ENCODE measurements at regions not wholly inside any gene's neighbourhood (a gene's known extent, or its start where the extent isn't known, plus 50 kb on each side); places are given as distances from the start of the nearest gene placed in this dataset.

DNA sequence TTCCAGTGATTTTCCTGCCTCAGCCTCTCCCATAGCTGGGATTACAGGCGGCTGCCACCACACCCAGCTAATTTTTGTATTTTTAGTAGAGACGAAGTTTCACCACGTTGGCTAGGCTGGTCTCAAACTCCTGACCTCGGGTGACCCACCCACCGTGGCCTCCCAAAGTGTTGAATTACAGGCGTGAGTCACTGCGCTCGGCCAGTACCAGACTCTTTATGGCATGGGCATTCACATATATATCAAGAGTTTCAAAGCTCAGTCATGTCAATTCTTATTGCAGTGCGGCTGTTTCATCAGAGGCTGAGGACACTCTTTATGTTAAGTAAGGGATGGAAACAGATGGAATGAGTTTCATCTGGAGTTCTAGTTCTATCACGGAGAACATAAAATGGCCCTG, 315.2 kb upstream of the CDH6 start:
- Histone ChIP-seq H3K4me2 (ENCODE audit: extremely low read depth, insufficient read depth, low read length) (no peak overlapping the region), H3K9ac (ENCODE audit: insufficient read depth, low read length) (no peak overlapping the region), H2AFZ (ENCODE audit: low read length) (no peak overlapping the region), H4K20me1 (ENCODE audit: control insufficient read depth, extremely low read depth, insufficient read depth, low read length) (no peaks in the 10 kb centered on the region), H3K36me3 (ENCODE audit: control insufficient read depth, insufficient read depth, low read length) (no peaks in the 10 kb centered on the region), H3K4me3 (replicated peaks in 1 of 4; ENCODE audit: control extremely low read depth in 1 of 4, insufficient read depth in 1 of 4, low read depth in 3 of 4, low read length in 4 of 4) (no peak overlapping the region), H3K4me1 (ENCODE audit: control insufficient read depth, extremely low read depth, insufficient read depth, low read length) (no peaks in the 10 kb centered on the region), H3K27me3 (ENCODE audit: control insufficient read depth, insufficient read depth, low read length) (no peaks in the 10 kb centered on the region), H3K9me3 (ENCODE audit: control insufficient read depth, insufficient read depth, low read depth, low read length) (no peaks in the 10 kb centered on the region), H3K79me2 (ENCODE audit: control insufficient read depth, insufficient read depth, low read length) (no peaks in the 10 kb centered on the region), H3K27ac (ENCODE audit: insufficient read depth, low read length) (no peak overlapping the region)
- no peak for TF ChIP-seq EZH2 (IDR thresholded peaks at IDR 0.05; ENCODE audit: low read length, missing control alignments)
- TF ChIP-seq, protein P1, sequence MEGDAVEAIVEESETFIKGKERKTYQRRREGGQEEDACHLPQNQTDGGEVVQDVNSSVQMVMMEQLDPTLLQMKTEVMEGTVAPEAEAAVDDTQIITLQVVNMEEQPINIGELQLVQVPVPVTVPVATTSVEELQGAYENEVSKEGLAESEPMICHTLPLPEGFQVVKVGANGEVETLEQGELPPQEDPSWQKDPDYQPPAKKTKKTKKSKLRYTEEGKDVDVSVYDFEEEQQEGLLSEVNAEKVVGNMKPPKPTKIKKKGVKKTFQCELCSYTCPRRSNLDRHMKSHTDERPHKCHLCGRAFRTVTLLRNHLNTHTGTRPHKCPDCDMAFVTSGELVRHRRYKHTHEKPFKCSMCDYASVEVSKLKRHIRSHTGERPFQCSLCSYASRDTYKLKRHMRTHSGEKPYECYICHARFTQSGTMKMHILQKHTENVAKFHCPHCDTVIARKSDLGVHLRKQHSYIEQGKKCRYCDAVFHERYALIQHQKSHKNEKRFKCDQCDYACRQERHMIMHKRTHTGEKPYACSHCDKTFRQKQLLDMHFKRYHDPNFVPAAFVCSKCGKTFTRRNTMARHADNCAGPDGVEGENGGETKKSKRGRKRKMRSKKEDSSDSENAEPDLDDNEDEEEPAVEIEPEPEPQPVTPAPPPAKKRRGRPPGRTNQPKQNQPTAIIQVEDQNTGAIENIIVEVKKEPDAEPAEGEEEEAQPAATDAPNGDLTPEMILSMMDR (conservative IDR thresholded peaks at IDR 0.05 in 1 of 2, IDR thresholded peaks at IDR 0.05 in 1 of 2; ENCODE audit: low read depth in 1 of 2, low read length in 2 of 2): no peak
- no peak for DNase-seq (ENCODE audit: low read depth in 2 of 2)

DNA sequence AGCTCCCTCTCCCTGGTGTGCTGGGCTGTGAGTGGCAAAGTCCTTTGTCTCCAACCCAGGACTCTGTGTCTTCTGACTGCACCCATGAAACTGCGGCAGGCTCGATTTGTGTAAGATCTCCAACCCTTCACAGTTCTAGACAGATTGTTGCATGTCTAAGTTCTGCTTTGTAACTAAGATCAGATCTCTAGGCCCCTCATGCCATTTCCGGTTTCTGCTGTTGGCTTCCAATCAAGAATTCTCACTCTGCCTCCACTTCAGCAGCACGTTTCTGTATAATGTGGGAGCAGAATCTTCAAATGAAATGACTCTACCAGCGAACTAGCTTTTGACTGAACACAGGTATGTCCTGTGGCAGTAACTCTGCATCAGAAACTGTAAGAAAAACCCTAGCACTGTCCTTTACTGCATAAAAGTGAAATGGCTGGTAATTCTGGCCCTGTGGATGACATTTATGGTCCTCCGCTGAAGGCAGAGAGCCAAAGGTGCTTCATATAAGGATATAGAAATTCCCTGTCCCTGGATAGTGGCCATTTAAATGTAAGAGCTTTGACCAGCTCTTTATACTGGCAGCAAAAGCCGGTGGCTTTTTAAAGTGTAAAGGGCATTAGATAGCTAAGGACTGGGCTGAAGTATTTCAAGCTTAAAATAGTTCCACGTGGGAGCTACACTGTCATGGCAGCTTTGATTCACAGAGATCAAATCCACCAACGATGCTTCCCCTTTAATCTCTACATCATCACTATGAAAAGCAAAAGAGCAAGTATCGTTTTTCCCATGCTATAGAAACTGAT, 319.0 kb upstream of the CDH6 start:
- Histone ChIP-seq H4K20me1 (ENCODE audit: control insufficient read depth, extremely low read depth, insufficient read depth, low read length) (no peaks in the 10 kb centered on the region), H3K4me3 (replicated peaks in 1 of 4; ENCODE audit: control extremely low read depth in 1 of 4, insufficient read depth in 1 of 4, low read depth in 3 of 4, low read length in 4 of 4) (no peak overlapping the region), H3K9me3 (ENCODE audit: control insufficient read depth, insufficient read depth, low read depth, low read length) (no peaks in the 10 kb centered on the region), H3K9ac (ENCODE audit: insufficient read depth, low read length) (no peak overlapping the region), H2AFZ (ENCODE audit: low read length) (peak overlapping the region; percentile 49), H3K4me1 (ENCODE audit: control insufficient read depth, extremely low read depth, insufficient read depth, low read length) (no peaks in the 10 kb centered on the region), H3K27ac (ENCODE audit: insufficient read depth, low read length) (no peak overlapping the region), H3K79me2 (ENCODE audit: control insufficient read depth, insufficient read depth, low read length) (no peaks in the 10 kb centered on the region), H3K36me3 (ENCODE audit: control insufficient read depth, insufficient read depth, low read length) (no peaks in the 10 kb centered on the region), H3K27me3 (ENCODE audit: control insufficient read depth, insufficient read depth, low read length) (no peaks in the 10 kb centered on the region), H3K4me2 (ENCODE audit: extremely low read depth, insufficient read depth, low read length) (no peak overlapping the region)
- no peak for TF ChIP-seq EZH2 (IDR thresholded peaks at IDR 0.05; ENCODE audit: low read length, missing control alignments)
- TF ChIP-seq, protein P1 (conservative IDR thresholded peaks at IDR 0.05 in 1 of 2, IDR thresholded peaks at IDR 0.05 in 1 of 2; ENCODE audit: low read depth in 1 of 2, low read length in 2 of 2): no peak
- no peak for DNase-seq (ENCODE audit: low read depth in 2 of 2)

DNA sequence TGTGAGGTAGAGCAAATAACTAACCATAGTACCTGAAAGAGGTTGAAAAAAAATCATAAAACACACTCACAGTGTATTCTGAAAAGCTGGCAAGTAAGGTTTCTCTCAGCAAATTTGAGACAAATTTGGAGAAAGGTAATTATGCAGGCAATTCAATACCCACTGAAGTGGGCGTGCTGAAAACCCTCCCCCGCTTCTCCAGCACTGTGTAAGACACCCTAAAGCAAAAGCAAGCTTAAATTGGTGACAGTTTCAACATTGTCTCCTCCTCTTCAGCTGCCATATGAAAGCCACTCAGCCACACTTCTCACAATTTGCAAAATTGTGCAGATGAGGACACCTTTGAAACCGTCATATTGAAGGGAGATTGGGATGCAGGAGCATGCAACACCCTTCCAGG, 322.3 kb upstream of the CDH6 start:
- Histone ChIP-seq H3K36me3 (ENCODE audit: control insufficient read depth, insufficient read depth, low read length) (no peaks in the 10 kb centered on the region), H4K20me1 (ENCODE audit: control insufficient read depth, extremely low read depth, insufficient read depth, low read length) (no peaks in the 10 kb centered on the region), H3K9ac (ENCODE audit: insufficient read depth, low read length) (no peak overlapping the region), H3K4me2 (ENCODE audit: extremely low read depth, insufficient read depth, low read length) (no peak overlapping the region), H3K4me1 (ENCODE audit: control insufficient read depth, extremely low read depth, insufficient read depth, low read length) (no peaks in the 10 kb centered on the region), H3K4me3 (replicated peaks in 1 of 4; ENCODE audit: control extremely low read depth in 1 of 4, insufficient read depth in 1 of 4, low read depth in 3 of 4, low read length in 4 of 4) (no peak overlapping the region), H3K27ac (ENCODE audit: insufficient read depth, low read length) (no peak overlapping the region), H3K79me2 (ENCODE audit: control insufficient read depth, insufficient read depth, low read length) (no peaks in the 10 kb centered on the region), H2AFZ (ENCODE audit: low read length) (no peak overlapping the region), H3K9me3 (ENCODE audit: control insufficient read depth, insufficient read depth, low read depth, low read length) (no peaks in the 10 kb centered on the region), H3K27me3 (ENCODE audit: control insufficient read depth, insufficient read depth, low read length) (no peaks in the 10 kb centered on the region)
- TF ChIP-seq EZH2 (IDR thresholded peaks at IDR 0.05; ENCODE audit: low read length, missing control alignments): no peak
- TF ChIP-seq, protein P1 (conservative IDR thresholded peaks at IDR 0.05 in 1 of 2, IDR thresholded peaks at IDR 0.05 in 1 of 2; ENCODE audit: low read depth in 1 of 2, low read length in 2 of 2): no peak
- no peak for DNase-seq (ENCODE audit: low read depth in 2 of 2)

Measured in fibroblast of lung (primary cell).